Ascending aorta (tissue), 2 donors: ENCODE measurements at regions not wholly inside any gene's neighbourhood (a gene's known extent, or its start where the extent isn't known, plus 50 kb on each side); places are given as distances from the start of the nearest gene placed in this dataset.

Experiments used
- DNase-seq, 2 donors: peaks; one replicate each; pipeline ENCODE4 v3.0.0-alpha.2; 2019; ENCODE audit warnings: low spot score in 2 of 2
- H3K27ac ChIP-seq, 2 donors: fragments of 200-600 bp; sonication (generic); one replicate each; pipeline ENCODE4 v1.5.1; 2016 to 2017; ENCODE audit warnings: mild to moderate bottlenecking in 1 of 2
- H3K27me3 ChIP-seq: fragments of 200-600 bp; sonication (generic); one replicate; pipeline ENCODE4 v1.5.1; 2017
- H3K36me3 ChIP-seq, 2 donors: fragments of 200-600 bp; sonication (generic); one replicate each; pipeline ENCODE4 v1.5.1; 2016
- H3K4me1 ChIP-seq, 2 donors: fragments of 200-600 bp; sonication (generic); one replicate each; pipeline ENCODE4 v1.5.1; 2016 to 2017; ENCODE audit warnings: mild to moderate bottlenecking in 1 of 2
- H3K4me3 ChIP-seq, 2 donors: fragments of 200-600 bp; sonication (generic); one replicate each; pipeline ENCODE4 v1.5.1; 2016 to 2017; ENCODE audit warnings: mild to moderate bottlenecking in 1 of 2
- H3K9me3 ChIP-seq, 2 donors: fragments of 200-600 bp; sonication (generic); one replicate each; pipeline ENCODE4 v1.5.1; 2016
- intact Hi-C: fragments of 100-400 bp; cut with DNase I; formaldehyde crosslinking; loops from one replicate; pipeline ENCODE4 v1.15.1; 2023
- TF ChIP-seq, protein P1 (sequence below), 3 experiments: fragments of 200-600 bp in 2 of 3; fragments of 450-650 bp in 1 of 3; sonication (generic) in 2 of 3; IDR thresholded peaks; one replicate each; pipeline ENCODE4 v1.5.1; 2016 to 2019; ENCODE audit warnings: antibody characterized with exemption in 3 of 3, mild to moderate bottlenecking in 1 of 3, moderate library complexity in 1 of 3

DNA sequence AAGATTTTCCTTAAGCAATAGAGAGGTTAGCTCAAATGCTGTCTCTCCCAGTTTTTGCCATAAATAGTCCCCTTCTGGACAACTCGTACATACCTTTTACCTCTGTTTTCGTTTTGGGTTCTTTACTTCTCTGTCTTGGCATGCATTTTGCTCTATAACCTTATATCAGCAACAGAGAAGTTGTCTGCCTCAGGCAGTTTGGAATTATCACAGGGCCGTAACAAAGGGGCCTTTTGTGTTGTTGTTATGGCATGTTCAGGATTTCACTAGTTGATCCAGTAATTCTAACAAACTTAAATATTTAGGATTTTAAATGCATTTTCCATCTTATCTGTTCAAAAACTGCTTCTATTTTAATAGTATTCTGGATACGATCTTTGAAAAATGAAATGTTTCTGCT, 259.8 kb downstream of the CD109 start:
- Histone ChIP-seq H3K27ac (no peak overlapping the region), H3K4me1 (no peaks in the 10 kb centered on the region), H3K36me3 (no peaks in the 10 kb centered on the region), H3K27me3 (no peaks in the 10 kb centered on the region), H3K9me3 (no peaks in the 10 kb centered on the region), H3K4me3 (no peak overlapping the region)
- TF ChIP-seq, protein P1, sequence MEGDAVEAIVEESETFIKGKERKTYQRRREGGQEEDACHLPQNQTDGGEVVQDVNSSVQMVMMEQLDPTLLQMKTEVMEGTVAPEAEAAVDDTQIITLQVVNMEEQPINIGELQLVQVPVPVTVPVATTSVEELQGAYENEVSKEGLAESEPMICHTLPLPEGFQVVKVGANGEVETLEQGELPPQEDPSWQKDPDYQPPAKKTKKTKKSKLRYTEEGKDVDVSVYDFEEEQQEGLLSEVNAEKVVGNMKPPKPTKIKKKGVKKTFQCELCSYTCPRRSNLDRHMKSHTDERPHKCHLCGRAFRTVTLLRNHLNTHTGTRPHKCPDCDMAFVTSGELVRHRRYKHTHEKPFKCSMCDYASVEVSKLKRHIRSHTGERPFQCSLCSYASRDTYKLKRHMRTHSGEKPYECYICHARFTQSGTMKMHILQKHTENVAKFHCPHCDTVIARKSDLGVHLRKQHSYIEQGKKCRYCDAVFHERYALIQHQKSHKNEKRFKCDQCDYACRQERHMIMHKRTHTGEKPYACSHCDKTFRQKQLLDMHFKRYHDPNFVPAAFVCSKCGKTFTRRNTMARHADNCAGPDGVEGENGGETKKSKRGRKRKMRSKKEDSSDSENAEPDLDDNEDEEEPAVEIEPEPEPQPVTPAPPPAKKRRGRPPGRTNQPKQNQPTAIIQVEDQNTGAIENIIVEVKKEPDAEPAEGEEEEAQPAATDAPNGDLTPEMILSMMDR (IDR thresholded peaks at IDR 0.05), result no peak
- intact Hi-C loops, result no loop called here
- no peak for DNase-seq

DNA sequence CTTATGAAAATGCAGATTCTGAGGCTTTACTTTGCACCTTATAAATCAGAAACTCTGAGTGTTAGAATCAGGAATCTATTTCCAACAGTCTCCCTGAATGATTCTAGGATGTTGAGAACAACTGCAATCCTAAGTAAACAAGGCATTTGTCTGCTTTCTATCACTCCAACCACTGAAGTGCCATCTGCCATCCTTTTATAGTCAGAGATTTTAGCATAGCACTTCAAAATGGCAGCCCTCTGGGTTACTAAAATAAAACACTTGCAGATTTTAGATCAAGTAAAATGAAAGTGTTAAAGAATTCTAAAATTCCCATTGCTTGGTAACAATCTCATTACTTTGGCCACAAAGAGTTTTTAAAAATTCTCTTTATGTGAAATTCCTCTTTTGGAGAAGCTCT, 258.9 kb downstream of the CD109 start:
- intact Hi-C loops, result no loop called here
- no peaks in the 10 kb centered on the region for H3K9me3 ChIP-seq
- no peak for DNase-seq
- H3K36me3 ChIP-seq, result no peaks in the 10 kb centered on the region
- no peaks in the 10 kb centered on the region for H3K27me3 ChIP-seq
- H3K4me1 ChIP-seq, result no peaks in the 10 kb centered on the region
- no peak overlapping the region for H3K4me3 ChIP-seq
- H3K27ac ChIP-seq, result no peak overlapping the region
- TF ChIP-seq, protein P1 (IDR thresholded peaks at IDR 0.05), result no peak

DNA sequence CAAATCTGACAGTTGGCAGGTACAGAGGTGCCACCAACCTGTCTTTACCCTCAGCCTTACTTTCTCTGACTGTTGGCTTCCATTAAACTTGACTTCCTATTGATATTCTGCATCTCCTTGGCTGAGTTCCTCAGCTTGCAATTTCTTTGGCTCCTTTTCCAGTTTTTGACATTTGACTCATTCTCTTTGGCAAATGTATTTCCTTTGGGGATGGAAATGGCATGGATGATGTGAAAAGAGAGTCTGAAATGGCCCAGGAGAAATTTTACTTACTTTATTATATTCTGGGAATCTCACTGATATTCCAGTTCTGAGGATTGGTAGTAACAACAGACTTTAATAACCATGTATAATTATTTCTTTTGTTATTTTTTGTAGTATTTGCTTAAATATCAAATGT, 255.2 kb downstream of the CD109 start:
- Histone ChIP-seq H3K4me3 (no peak overlapping the region), H3K36me3 (no peaks in the 10 kb centered on the region), H3K9me3 (no peaks in the 10 kb centered on the region), H3K27ac (no peak overlapping the region), H3K4me1 (no peaks in the 10 kb centered on the region), H3K27me3 (no peaks in the 10 kb centered on the region)
- intact Hi-C loops, result no loop called here
- DNase-seq, result no peak
- TF ChIP-seq, protein P1 (IDR thresholded peaks at IDR 0.05), result no peak

DNA sequence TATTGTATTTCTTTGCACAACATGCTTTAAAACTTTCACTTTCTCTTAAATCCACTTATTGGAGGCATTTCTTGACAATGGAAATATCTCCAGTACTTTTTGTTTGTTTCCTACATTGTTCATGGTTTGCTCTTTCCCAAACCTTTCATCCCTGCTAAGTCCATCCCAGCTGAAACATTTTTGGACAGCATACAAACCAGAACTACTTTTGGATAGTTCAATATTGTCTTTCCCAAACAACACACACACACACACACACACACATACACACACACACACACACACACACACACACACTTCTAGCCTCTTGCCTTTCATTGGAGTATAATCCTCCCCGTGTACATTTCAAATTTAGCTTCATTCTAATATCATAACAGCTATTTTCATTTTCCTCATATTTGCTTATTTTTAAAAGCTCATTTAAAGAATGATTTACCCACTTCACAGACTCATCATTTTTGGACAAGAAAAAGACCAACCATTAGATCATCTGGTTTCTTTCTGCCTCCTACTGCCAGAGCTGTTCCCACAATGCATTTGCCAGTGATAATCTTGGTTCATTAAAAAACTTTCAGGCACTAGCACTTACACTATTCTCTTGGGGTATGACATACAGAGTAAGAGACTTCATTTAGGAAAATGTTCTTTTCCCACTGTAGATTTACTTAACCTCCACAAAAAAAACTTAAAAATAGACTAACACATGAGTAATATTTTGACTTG, 248.1 kb downstream of the CD109 start:
- H3K4me1 ChIP-seq, result no peaks in the 10 kb centered on the region
- no peaks in the 10 kb centered on the region for H3K9me3 ChIP-seq
- H3K27ac ChIP-seq, result no peak overlapping the region
- H3K36me3 ChIP-seq, result no peaks in the 10 kb centered on the region
- no peak overlapping the region for H3K4me3 ChIP-seq
- TF ChIP-seq, protein P1 (IDR thresholded peaks at IDR 0.05), result no peak
- no peak for DNase-seq
- intact Hi-C loops, result no loop called here
- H3K27me3 ChIP-seq, result no peaks in the 10 kb centered on the region

DNA sequence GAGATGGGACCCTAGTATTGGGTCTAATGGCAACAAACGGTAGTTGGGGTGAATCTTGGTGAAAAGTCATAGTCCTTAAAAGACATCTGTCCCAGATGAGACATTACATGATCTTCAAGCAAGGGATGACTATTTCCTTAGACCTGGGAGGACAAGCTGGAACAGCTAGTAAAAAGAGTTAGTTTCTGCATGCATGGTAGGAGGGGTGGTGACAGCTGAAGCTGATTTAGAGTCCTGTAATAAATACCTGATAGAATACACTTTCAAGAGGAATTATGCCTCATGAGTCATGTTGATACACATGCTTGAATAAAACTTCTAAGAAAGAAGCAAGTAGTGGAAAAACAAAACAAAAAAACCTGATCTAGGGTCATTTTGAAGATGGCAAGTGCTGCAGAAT, 247.4 kb downstream of the CD109 start:
- TF ChIP-seq, protein P1 (IDR thresholded peaks at IDR 0.05), result no peak

More for the DNA sequence above, 247.4 kb downstream of the CD109 start:
- intact Hi-C loops, result no loop called here
- Histone ChIP-seq H3K27ac (no peak overlapping the region), H3K4me1 (no peaks in the 10 kb centered on the region), H3K4me3 (no peak overlapping the region), H3K27me3 (no peaks in the 10 kb centered on the region), H3K9me3 (no peaks in the 10 kb centered on the region), H3K36me3 (no peaks in the 10 kb centered on the region)
- no peak for DNase-seq
